ENCODE measurements at regions not wholly inside any gene's neighbourhood (a gene's known extent, or its start where the extent isn't known, plus 50 kb on each side); places are given as distances from the start of the nearest gene placed in this dataset.

GRCh38 chr3:191889106-191889505 is 428.1 kb downstream of the PYDC2 start:
- TF ChIP-seq CTCF (tag by site-specific recombination; IDR thresholded peaks at IDR 0.05) (no peak), REST (tag by site-specific recombination; IDR thresholded peaks at IDR 0.05) (no peak), ZNF121 (tag by site-specific recombination; IDR thresholded peaks at IDR 0.05) (no peak)

Measured in HEK293 (cell line).